Parathyroid adenoma (tissue), 2 donors: ENCODE measurements at regions not wholly inside any gene's neighbourhood (a gene's known extent, or its start where the extent isn't known, plus 50 kb on each side); places are given as distances from the start of the nearest gene placed in this dataset.

ENCODE experiments used
- H2AFZ ChIP-seq: fragments of 300-600 bp; sonication (generic); one replicate; pipeline ENCODE4 v1.7.0; 2017; ENCODE audit warnings: antibody characterized with exemption, mild to moderate bottlenecking
- H3K27ac ChIP-seq: fragments of 300-600 bp; sonication (generic); one replicate; pipeline ENCODE4 v1.7.0; 2017
- H3K27me3 ChIP-seq: fragments of 300-600 bp; sonication (generic); one replicate; pipeline ENCODE4 v1.7.0; 2017; ENCODE audit warnings: low read length; ENCODE audit not compliant: control insufficient read depth, insufficient read depth
- H3K36me3 ChIP-seq: fragments of 300-600 bp; sonication (generic); one replicate; pipeline ENCODE4 v1.7.0; 2017; ENCODE audit warnings: low read length; ENCODE audit not compliant: control insufficient read depth, insufficient read depth
- H3K4me1 ChIP-seq: fragments of 300-600 bp; sonication (generic); one replicate; pipeline ENCODE4 v1.7.0; 2017; ENCODE audit warnings: control low read depth
- H3K4me2 ChIP-seq: fragments of 300-600 bp; sonication (generic); one replicate; pipeline ENCODE4 v1.7.0; 2017; ENCODE audit warnings: low read length
- H3K4me3 ChIP-seq: fragments of 300-600 bp; sonication (generic); one replicate; pipeline ENCODE4 v1.7.0; 2017; ENCODE audit warnings: low read depth, low read length
- H3K79me2 ChIP-seq: fragments of 300-600 bp; sonication (generic); one replicate; pipeline ENCODE4 v1.7.0; 2017; ENCODE audit warnings: control low read depth
- H3K9ac ChIP-seq: fragments of 300-600 bp; sonication (generic); one replicate; pipeline ENCODE4 v1.7.0; 2017; ENCODE audit warnings: mild to moderate bottlenecking
- H3K9me3 ChIP-seq: fragments of 300-600 bp; sonication (generic); one replicate; pipeline ENCODE4 v1.7.0; 2017; ENCODE audit warnings: low read length; ENCODE audit not compliant: control insufficient read depth
- TF ChIP-seq, protein P1 (sequence below): fragments of 300-600 bp; sonication (generic); IDR thresholded peaks from one replicate; pipeline ENCODE4 v1.7.0; 2017; ENCODE audit warnings: antibody characterized with exemption, mild to moderate bottlenecking
- donor health status: primary hyperparathyroidism.

DNA sequence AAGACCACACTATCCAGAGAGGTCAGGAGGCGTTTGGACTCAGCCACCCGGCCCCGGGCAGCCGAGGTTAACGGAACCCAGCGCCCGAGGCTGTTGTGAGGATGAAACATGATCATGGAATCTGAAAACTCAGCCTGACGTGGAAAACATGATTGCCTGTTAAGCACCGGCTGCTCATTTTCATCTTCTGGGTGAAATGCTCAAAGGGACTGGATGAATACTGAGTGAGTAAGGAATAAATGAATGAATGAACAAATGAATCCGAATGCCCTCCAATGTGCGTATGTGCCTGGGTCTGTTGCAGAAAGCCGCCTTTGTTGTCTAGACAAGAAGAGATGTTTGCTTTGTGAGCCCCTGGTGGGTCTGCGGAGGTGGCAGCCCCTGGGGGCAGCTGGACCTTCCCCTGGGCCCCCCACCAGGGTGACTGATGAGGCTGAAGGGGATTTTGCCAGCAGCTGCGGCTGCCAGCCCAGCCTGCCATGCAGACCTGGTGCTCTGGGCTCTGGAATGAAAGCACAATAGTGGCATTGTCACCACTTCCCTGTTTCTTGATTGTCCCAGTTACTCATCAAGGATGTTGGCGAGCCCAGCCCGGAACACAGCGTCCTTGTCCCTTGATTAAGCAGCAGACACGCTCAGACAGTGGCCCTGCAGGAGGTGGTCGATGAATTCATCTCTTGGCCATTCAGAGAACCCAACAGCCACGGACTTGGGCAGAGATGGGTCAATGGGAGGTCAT, 211.1 kb downstream of the ANKRD60 start:
- no peak overlapping the region for H3K9ac ChIP-seq
- no peaks in the 10 kb centered on the region for H3K36me3 ChIP-seq
- H3K27me3 ChIP-seq: no peaks in the 10 kb centered on the region
- TF ChIP-seq, protein P1, sequence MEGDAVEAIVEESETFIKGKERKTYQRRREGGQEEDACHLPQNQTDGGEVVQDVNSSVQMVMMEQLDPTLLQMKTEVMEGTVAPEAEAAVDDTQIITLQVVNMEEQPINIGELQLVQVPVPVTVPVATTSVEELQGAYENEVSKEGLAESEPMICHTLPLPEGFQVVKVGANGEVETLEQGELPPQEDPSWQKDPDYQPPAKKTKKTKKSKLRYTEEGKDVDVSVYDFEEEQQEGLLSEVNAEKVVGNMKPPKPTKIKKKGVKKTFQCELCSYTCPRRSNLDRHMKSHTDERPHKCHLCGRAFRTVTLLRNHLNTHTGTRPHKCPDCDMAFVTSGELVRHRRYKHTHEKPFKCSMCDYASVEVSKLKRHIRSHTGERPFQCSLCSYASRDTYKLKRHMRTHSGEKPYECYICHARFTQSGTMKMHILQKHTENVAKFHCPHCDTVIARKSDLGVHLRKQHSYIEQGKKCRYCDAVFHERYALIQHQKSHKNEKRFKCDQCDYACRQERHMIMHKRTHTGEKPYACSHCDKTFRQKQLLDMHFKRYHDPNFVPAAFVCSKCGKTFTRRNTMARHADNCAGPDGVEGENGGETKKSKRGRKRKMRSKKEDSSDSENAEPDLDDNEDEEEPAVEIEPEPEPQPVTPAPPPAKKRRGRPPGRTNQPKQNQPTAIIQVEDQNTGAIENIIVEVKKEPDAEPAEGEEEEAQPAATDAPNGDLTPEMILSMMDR: no peak
- H3K79me2 ChIP-seq: no peaks in the 10 kb centered on the region
- H3K27ac ChIP-seq: no peak overlapping the region
- H3K9me3 ChIP-seq: no peaks in the 10 kb centered on the region
- H3K4me1 ChIP-seq: no peaks in the 10 kb centered on the region
- H3K4me3 ChIP-seq: no peak overlapping the region
- H2AFZ ChIP-seq: no peak overlapping the region
- no peak overlapping the region for H3K4me2 ChIP-seq

DNA sequence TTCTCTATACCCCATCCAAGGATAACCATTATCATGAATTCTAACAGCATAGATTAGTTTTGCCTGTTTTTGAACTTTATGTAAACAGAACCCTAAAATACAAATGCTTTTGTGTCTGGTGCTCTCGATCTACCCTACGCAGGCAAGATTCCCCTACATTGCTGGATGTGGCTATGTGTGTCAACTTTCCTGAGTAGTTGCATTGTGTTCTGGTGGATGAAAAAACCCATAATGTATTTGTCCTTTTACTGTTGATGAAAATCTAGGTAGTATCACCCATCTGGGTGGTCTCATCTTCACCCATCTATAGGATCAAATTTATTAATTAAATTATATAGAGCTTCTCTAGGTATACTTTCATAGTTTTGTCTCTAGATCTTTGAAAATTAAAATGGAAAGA, 211.7 kb downstream of the ANKRD60 start:
- H3K27ac ChIP-seq: no peak overlapping the region
- no peaks in the 10 kb centered on the region for H3K27me3 ChIP-seq
- no peak overlapping the region for H3K4me2 ChIP-seq
- no peaks in the 10 kb centered on the region for H3K4me1 ChIP-seq
- no peaks in the 10 kb centered on the region for H3K79me2 ChIP-seq
- H2AFZ ChIP-seq: no peak overlapping the region
- TF ChIP-seq, protein P1: no peak
- H3K36me3 ChIP-seq: no peaks in the 10 kb centered on the region
- no peak overlapping the region for H3K4me3 ChIP-seq
- H3K9ac ChIP-seq: no peak overlapping the region
- no peaks in the 10 kb centered on the region for H3K9me3 ChIP-seq

DNA sequence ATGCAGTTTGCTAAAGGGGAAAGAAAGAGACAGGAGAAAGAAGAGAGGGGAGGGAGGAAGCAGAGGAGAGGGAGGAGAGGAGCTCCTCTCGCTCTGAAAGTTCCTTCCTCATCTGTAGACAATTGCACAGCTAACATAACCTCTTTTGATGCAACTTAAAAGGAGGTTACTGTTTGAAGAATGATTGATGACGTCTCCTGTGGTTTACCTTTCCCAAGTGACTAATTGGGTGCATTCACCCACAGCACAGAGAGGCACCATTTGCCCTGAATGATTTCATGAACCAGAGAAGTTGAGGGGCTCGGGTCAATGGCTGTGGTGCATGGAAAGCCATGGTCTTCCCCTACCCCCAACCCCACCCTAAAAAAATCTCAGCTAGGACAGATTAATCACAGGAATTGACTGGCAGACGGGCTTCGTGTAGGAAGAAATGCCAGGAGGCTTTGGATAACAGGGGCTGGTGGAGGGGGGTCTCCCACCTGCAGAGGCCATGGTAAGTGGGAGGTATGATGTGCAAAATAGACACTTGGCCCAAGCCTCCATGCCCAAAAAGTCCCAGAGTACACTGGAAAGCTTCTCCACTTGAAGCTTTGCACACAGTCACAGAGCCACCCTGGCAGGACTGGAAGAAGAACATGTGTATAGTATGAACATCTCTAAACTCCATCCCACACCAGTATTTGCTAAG, 213.7 kb downstream of the ANKRD60 start:
- no peak overlapping the region for H3K4me2 ChIP-seq
- H3K27ac ChIP-seq: no peak overlapping the region
- TF ChIP-seq, protein P1: no peak
- no peaks in the 10 kb centered on the region for H3K79me2 ChIP-seq
- H3K9ac ChIP-seq: no peak overlapping the region
- no peak overlapping the region for H3K4me3 ChIP-seq
- no peaks in the 10 kb centered on the region for H3K4me1 ChIP-seq
- no peaks in the 10 kb centered on the region for H3K9me3 ChIP-seq
- no peak overlapping the region for H2AFZ ChIP-seq
- H3K36me3 ChIP-seq: no peaks in the 10 kb centered on the region
- no peaks in the 10 kb centered on the region for H3K27me3 ChIP-seq

DNA sequence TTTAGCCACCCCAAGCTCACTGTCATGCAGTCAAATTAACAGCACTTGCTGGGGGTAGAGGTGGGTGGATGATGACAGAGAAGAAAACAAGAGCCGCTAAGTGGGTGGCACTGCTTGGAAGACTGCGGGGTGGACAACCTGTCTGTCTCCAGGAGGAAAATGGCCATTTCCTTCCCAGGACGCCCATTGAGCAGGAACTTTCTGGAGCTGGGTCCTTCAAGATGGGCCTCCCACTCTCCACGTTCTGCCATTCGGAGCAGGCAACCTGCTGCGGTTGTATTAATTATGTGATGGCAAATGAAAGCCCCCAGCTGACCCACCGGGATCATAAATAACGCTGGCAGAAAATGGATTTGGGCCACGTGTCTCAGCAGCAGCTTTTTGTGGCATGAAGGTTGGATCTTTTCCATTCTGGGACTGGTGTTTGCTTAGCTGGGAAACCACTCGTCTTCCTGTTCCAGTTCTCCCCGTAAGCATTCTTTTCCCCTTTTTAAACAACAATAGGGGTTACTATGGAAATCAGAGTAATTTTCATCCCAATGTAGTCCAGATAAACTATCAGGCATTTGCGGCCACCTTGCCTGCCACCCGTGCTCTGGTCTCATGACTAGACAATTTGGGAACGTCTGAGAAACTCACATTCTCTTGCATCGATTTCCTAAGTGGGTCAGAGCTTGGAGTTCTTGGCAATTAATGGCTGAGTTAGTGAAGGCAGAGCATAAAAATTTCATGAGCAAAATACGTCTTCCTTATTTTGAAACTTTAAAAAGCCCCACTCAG, 215.5 kb downstream of the ANKRD60 start:
- H3K9me3 ChIP-seq: no peaks in the 10 kb centered on the region
- H3K4me2 ChIP-seq: no peak overlapping the region
- TF ChIP-seq, protein P1: no peak
- H3K27me3 ChIP-seq: no peaks in the 10 kb centered on the region
- no peak overlapping the region for H3K27ac ChIP-seq
- no peak overlapping the region for H3K4me3 ChIP-seq
- no peak overlapping the region for H3K9ac ChIP-seq
- H3K79me2 ChIP-seq: no peaks in the 10 kb centered on the region
- no peak overlapping the region for H2AFZ ChIP-seq
- no peaks in the 10 kb centered on the region for H3K4me1 ChIP-seq
- H3K36me3 ChIP-seq: no peaks in the 10 kb centered on the region
